SK-N-MC (cell line): ENCODE measurements at regions not wholly inside any gene's neighbourhood (a gene's known extent, or its start where the extent isn't known, plus 50 kb on each side); places are given as distances from the start of the nearest gene placed in this dataset.
A peak's percentile ranks its signal among the peaks of the same experiment; 100 is the strongest.

Experiments used
- DNase-seq: peaks from one replicate; pipeline ENCODE4 v3.0.0-alpha.2; 2011; ENCODE audit warnings: low read depth, low spot score
- H3K27ac ChIP-seq: fragments of 200-600 bp; sonication (generic); 2 replicates; pipeline ENCODE4 v1.5.1; 2016; ENCODE audit warnings: mixed run types
- H3K36me3 ChIP-seq: fragments of 200-600 bp; sonication (generic); 2 replicates; pipeline ENCODE4 v1.6.1; 2017; ENCODE audit warnings: antibody characterized with exemption, low read length, mixed read lengths; ENCODE audit not compliant: insufficient read depth
- H3K4me3 ChIP-seq: fragments of 200-600 bp; sonication (generic); 2 replicates; pipeline ENCODE4 v1.5.1; 2016
- H3K9ac ChIP-seq: fragments of 200-600 bp; sonication (generic); 2 replicates; pipeline ENCODE4 v1.8.0; 2017; ENCODE audit warnings: mixed run types, mixed read lengths; ENCODE audit not compliant: insufficient read length
- H3K9me3 ChIP-seq: fragments of 200-600 bp; sonication (generic); 2 replicates; pipeline ENCODE4 v1.6.1; 2017; ENCODE audit warnings: low read depth, mild to moderate bottlenecking, antibody characterized with exemption, low read length, moderate library complexity, mixed read lengths
- EZH2 ChIP-seq: fragments of 200-600 bp; sonication (generic); IDR thresholded peaks from one replicate; pipeline ENCODE4 v1.6.1; 2017; ENCODE audit warnings: antibody characterized with exemption
- FOXP2 ChIP-seq: optimal IDR thresholded peaks from 2 replicates; pipeline ENCODE3; 2011; ENCODE audit warnings: mild to moderate bottlenecking, moderate library complexity; ENCODE audit not compliant: insufficient read depth; ENCODE audit errors: extremely low read length, control extremely low read depth
- POLR2AphosphoS5 ChIP-seq: IDR thresholded peaks from 2 replicates; pipeline ENCODE4 v1.6.1; 2012; ENCODE audit warnings: mild to moderate bottlenecking, low read depth, low read length, borderline replicate concordance

DNA sequence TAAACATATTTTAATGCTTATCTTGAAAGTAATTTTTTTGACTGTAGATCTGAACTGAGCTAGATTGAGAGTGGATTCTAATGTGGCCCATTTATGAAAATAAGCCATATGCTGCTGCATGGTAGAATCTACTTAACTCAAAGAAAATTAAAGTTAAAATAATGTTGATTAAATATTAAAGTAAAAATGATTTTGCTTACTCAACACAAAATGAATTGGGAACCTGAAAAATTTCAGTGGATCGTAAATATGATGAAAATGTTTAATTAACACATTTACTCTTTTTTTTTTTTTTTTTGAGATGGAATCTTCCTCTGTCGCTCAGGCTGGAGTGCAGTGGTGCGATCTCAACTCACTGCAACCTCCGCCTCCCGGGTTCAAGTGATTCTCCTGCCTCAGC, 144.5 kb upstream of the HMGN3 start:
- H3K4me3 ChIP-seq = no peak overlapping the region
- DNase-seq = no peak
- no peaks in the 10 kb centered on the region for H3K36me3 ChIP-seq
- H3K27ac ChIP-seq = no peak overlapping the region
- TF ChIP-seq FOXP2 (no peak), POLR2AphosphoS5 (no peak), EZH2 (no peak)
- H3K9me3 ChIP-seq = no peaks in the 10 kb centered on the region
- no peak overlapping the region for H3K9ac ChIP-seq

DNA sequence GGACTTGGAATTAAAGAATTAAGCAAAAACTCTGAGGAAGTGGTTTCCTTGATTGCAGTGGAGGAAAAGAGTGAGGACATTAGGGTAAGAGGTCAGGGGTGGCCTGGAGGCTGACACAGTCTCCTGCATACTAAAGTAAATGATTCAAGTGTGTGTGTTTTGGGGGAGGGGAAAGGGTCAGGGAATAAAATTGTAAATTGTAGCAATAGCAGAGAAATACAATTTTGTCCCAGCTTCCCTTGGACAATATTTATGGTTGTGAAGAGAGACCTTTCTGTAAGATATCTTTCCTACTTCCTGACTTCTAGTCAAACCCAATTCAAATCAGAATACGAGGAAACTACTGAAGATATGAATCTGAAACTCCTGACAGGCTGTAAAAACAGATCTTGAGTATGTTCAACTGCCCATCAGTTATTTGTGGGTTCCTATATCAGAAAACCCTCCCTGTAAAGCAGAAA, 143.4 kb upstream of the HMGN3 start:
- H3K27ac ChIP-seq = no peak overlapping the region

DNA sequence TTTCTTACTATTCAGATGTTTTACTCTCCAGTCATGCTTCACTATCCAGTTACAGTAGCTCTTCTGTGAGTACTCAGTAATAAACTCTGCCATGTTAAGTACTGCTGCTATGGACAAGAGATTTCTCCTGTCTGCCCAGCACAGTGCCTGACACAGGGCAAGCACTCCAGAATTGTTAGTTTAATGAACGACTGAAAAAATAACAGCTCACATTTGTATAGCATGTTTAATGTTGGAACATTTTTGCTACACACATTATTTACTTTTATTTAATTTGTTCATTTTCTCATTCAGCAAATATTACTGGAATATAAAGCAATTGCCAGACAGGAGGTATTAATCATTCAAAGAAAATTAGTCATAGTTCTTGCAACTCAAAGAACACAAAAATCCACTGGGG, 142.6 kb upstream of the HMGN3 start:
- Histone ChIP-seq H3K9ac (no peak overlapping the region), H3K4me3 (no peak overlapping the region), H3K9me3 (no peaks in the 10 kb centered on the region), H3K27ac (no peak overlapping the region), H3K36me3 (no peaks in the 10 kb centered on the region)
- TF ChIP-seq POLR2AphosphoS5 = no peak
- no peak for TF ChIP-seq FOXP2
- no peak for TF ChIP-seq EZH2
- no peak for DNase-seq

More for the DNA sequence above, 143.4 kb upstream of the HMGN3 start:
- Histone ChIP-seq H3K9me3 (no peaks in the 10 kb centered on the region), H3K9ac (no peak overlapping the region), H3K4me3 (no peak overlapping the region), H3K36me3 (no peaks in the 10 kb centered on the region)
- TF ChIP-seq EZH2 = no peak
- TF ChIP-seq FOXP2 = no peak
- no peak for TF ChIP-seq POLR2AphosphoS5
- DNase-seq = no peak

DNA sequence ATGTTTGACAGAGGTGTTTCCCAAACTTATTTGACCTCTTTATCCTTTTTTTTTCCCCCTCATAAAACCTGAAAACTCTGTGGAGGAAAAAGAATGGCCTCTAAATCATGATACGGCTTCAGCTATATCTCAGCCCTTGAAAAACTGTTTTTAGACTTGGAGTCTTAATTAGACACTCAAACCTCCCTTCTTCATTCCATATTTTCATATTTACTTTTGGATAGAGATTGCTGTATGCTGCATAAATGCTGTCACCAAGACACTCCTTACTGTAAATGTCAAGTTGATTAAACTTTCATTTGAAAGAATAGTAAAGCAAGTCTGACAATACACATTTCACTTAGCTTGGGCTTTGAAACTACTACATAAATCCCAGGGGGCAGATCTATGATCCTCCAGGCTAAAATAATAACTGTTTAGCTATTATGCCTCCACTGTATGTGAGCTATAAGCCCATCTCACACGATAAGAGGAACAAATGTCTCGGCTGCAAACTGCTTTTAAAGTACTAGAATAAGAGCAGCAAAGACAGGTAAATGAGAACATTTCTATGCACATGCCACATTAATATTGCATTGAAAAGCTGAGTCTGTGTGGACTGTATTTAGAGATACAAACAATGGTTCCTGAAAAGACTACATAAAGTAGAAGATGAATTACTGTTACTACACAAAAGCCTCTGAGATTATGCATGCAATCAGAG, 141.3 kb upstream of the HMGN3 start:
- H3K9me3 ChIP-seq = no peaks in the 10 kb centered on the region
- H3K27ac ChIP-seq = no peak overlapping the region
- H3K36me3 ChIP-seq = no peaks in the 10 kb centered on the region
- H3K4me3 ChIP-seq = no peak overlapping the region
- no peak for DNase-seq
- H3K9ac ChIP-seq = no peak overlapping the region
- TF ChIP-seq POLR2AphosphoS5 (no peak), FOXP2 (no peak), EZH2 (no peak)

DNA sequence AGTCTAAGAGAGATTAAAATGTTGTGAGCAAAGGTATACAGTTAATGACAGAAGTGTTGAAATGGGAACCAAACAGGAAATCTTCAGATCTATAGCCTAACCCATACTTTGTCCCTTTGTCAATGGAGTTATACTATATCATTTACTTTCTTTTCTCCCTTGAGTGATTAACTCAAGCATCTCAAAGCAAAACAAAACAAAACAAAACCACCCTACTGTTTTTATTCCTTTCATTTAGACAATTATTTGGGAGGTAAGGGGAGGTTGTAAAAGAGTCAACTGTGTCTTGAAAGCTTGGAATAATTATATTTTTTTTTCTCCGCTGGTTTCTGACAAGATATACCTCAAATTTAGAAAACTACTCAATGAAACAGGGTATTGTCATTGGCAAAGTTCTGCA, 139.8 kb upstream of the HMGN3 start:
- Histone ChIP-seq H3K4me3 (peak overlapping the region; percentile 46; the same call in 1 of the 2 replicates), H3K9ac (no peak overlapping the region), H3K27ac (no peak overlapping the region), H3K9me3 (no peaks in the 10 kb centered on the region), H3K36me3 (no peaks in the 10 kb centered on the region)
- TF ChIP-seq FOXP2 (no peak), EZH2 (no peak), POLR2AphosphoS5 (no peak)
- DNase-seq = no peak

DNA sequence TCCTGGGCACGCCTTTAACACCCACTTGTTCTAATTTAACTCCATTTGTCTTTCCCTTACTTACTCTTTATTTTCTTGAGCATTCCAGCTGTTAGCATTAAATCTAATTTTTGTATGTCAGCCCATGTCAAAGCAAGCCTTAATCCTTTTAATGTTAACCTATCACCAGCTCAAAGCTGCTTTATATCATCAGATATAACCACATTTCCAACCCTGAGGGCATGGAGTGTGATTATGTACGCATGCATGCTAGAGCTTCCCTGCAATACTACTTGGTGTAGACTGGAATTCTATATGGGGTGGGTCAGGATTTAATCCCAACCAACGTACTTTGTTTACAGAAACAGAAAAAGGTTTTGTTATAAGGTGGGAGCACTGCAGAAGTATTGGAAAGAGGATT, 139.4 kb upstream of the HMGN3 start:
- peak; percentile 96 for DNase-seq
- Histone ChIP-seq H3K27ac (no peak overlapping the region), H3K36me3 (no peaks in the 10 kb centered on the region), H3K9ac (no peak overlapping the region), H3K4me3 (peak overlapping the region; percentile 46; the same call in 1 of the 2 replicates), H3K9me3 (no peaks in the 10 kb centered on the region)
- TF ChIP-seq POLR2AphosphoS5 (peak; percentile 40; the same call in 1 of the 2 replicates), FOXP2 (peak; percentile 69), EZH2 (no peak)

DNA sequence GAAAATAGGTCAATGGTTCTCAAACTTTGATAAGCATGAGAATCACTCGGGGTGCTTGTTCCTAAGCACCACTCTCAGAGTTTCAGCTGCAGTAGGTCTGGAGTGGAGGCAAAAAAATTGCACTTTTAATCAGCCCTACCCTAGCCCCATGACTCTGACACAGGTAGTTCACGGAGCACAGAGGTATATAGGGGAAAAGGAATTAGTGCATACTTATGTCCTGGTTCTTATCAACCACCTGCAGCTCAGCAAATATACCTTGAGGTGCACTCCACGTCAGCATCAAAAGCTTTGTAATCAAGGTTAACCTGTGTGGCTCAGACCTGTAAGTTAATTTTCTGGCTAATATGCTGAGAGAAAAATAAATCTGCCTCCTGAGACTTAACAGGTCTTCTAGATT, 138.8 kb upstream of the HMGN3 start:
- H3K4me3 ChIP-seq = no peak overlapping the region
- H3K36me3 ChIP-seq = no peaks in the 10 kb centered on the region
- no peaks in the 10 kb centered on the region for H3K9me3 ChIP-seq
- no peak for TF ChIP-seq FOXP2
- no peak for TF ChIP-seq EZH2
- TF ChIP-seq POLR2AphosphoS5 = no peak
- H3K9ac ChIP-seq = no peak overlapping the region
- H3K27ac ChIP-seq = no peak overlapping the region
- DNase-seq = no peak

DNA sequence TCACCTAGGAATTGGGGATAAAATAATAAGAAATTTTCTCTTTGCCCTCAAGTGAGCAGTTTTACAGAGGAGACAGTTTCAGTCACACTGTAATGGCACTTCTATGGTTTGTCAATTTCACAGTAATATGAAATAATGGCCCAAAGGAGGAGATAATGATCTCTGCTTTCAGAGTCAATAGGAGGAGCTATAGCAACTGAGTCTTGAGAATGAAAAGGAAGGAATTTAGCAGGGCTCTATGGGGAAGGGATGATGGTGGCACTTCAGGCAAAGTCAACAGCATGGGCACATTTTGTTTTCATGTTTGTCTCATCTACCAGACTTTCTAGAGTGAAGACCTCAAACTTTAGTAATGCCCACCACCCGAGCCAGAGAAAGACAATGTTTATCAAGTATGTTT, 138.3 kb upstream of the HMGN3 start:
- Histone ChIP-seq H3K9me3 (no peaks in the 10 kb centered on the region), H3K4me3 (no peak overlapping the region), H3K9ac (no peak overlapping the region), H3K27ac (no peak overlapping the region), H3K36me3 (no peaks in the 10 kb centered on the region)
- DNase-seq = no peak
- no peak for TF ChIP-seq EZH2
- TF ChIP-seq POLR2AphosphoS5 = no peak
- no peak for TF ChIP-seq FOXP2
